GM10266 (cell line): ENCODE measurements at regions not wholly inside any gene's neighbourhood (a gene's known extent, or its start where the extent isn't known, plus 50 kb on each side); places are given as distances from the start of the nearest gene placed in this dataset.
"Not testable (repeated sequence)": the region's sequence is repeated elsewhere in the genome, so short reads cannot be mapped to it uniquely, and the experiment has no call there.

ENCODE experiments used
- DNase-seq: peaks from one replicate; pipeline ENCODE4 v3.0.0; 2012; ENCODE audit errors: extremely low spot score
- CTCF ChIP-seq: IDR thresholded peaks from 2 replicates; pipeline ENCODE4 v1.5.1; 2012; ENCODE audit warnings: mild to moderate bottlenecking, low read depth; ENCODE audit not compliant: control insufficient read depth, insufficient read depth; ENCODE audit errors: missing control alignments

GRCh38 chr5:28822071-28822470, 1783.7 kb upstream of the CDH9 start:
- DNase-seq: no peak
- TF ChIP-seq CTCF: no peak

- no peak for DNase-seq
- TF ChIP-seq CTCF: no peak
Measured at GRCh38 chr5:28810751-28811136, 1772.4 kb upstream of the CDH9 start.

GRCh38 chr5:28809811-28810750, 1771.7 kb upstream of the CDH9 start:
- DNase-seq: no peak

GRCh38 chr5:28808967-28809810, 1770.8 kb upstream of the CDH9 start:
- DNase-seq: no peak
- no peak for TF ChIP-seq CTCF

More at GRCh38 chr5:28809811-28810750, 1771.7 kb upstream of the CDH9 start:
- TF ChIP-seq CTCF: no peak

GRCh38 chr5:28807195-28807729, 1768.9 kb upstream of the CDH9 start:
- no peak for TF ChIP-seq CTCF
- no peak for DNase-seq

GRCh38 chr5:28799035-28799434, 1760.6 kb upstream of the CDH9 start:
- not testable (repeated sequence) for DNase-seq

GRCh38 chr5:28788954-28789353, 1750.6 kb upstream of the CDH9 start:
- TF ChIP-seq CTCF: no peak
- DNase-seq: no peak
